ENCODE measurements at regions not wholly inside any gene's neighbourhood (a gene's known extent, or its start where the extent isn't known, plus 50 kb on each side); places are given as distances from the start of the nearest gene placed in this dataset.

- TF ChIP-seq JUN (IDR thresholded peaks at IDR 0.05; ENCODE audit: borderline replicate concordance, insufficient read depth, insufficient read length, low read depth) (no peak), POLR2A (IDR thresholded peaks at IDR 0.05; ENCODE audit: low read depth, low read length) (no peak), CTCF (IDR thresholded peaks at IDR 0.05; ENCODE audit: extremely low read depth in 1 of 2, insufficient read depth in 1 of 2, low read depth in 1 of 2, low read length in 2 of 2) (no peak), POLR2AphosphoS5 (IDR thresholded peaks at IDR 0.05; ENCODE audit: insufficient read depth, low read depth, low read length) (no peak)
Observed at GRCh38 chr7:136034132-136034531, 57.0 kb upstream of the MTPN start.

Measured in endothelial cell of umbilical vein (primary cell).